ENCODE measurements at regions not wholly inside any gene's neighbourhood (a gene's known extent, or its start where the extent isn't known, plus 50 kb on each side); places are given as distances from the start of the nearest gene placed in this dataset.

GRCh38 chr3:72606005-72606800 lies 242.0 kb downstream of the SHQ1 start:
- TF ChIP-seq, protein P1, sequence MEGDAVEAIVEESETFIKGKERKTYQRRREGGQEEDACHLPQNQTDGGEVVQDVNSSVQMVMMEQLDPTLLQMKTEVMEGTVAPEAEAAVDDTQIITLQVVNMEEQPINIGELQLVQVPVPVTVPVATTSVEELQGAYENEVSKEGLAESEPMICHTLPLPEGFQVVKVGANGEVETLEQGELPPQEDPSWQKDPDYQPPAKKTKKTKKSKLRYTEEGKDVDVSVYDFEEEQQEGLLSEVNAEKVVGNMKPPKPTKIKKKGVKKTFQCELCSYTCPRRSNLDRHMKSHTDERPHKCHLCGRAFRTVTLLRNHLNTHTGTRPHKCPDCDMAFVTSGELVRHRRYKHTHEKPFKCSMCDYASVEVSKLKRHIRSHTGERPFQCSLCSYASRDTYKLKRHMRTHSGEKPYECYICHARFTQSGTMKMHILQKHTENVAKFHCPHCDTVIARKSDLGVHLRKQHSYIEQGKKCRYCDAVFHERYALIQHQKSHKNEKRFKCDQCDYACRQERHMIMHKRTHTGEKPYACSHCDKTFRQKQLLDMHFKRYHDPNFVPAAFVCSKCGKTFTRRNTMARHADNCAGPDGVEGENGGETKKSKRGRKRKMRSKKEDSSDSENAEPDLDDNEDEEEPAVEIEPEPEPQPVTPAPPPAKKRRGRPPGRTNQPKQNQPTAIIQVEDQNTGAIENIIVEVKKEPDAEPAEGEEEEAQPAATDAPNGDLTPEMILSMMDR (conservative IDR thresholded peaks at IDR 0.05; ENCODE audit: low read depth in 2 of 2), result no peak
- TF ChIP-seq EZH2phosphoT487 (IDR thresholded peaks at IDR 0.05; ENCODE audit: unreplicated experiment) (no peak), EZH2 (IDR thresholded peaks at IDR 0.05; ENCODE audit: low read depth, unreplicated experiment) (no peak), POLR2AphosphoS5 (IDR thresholded peaks at IDR 0.05; ENCODE audit: low read depth) (no peak), STAT1 (IDR thresholded peaks at IDR 0.05; ENCODE audit: unreplicated experiment) (no peak), ZNF462 (CRISPR knock-in tag; IDR thresholded peaks at IDR 0.05) (no peak), ETS1 (IDR thresholded peaks at IDR 0.05) (no peak)
- TF ChIP-seq, protein P2, sequence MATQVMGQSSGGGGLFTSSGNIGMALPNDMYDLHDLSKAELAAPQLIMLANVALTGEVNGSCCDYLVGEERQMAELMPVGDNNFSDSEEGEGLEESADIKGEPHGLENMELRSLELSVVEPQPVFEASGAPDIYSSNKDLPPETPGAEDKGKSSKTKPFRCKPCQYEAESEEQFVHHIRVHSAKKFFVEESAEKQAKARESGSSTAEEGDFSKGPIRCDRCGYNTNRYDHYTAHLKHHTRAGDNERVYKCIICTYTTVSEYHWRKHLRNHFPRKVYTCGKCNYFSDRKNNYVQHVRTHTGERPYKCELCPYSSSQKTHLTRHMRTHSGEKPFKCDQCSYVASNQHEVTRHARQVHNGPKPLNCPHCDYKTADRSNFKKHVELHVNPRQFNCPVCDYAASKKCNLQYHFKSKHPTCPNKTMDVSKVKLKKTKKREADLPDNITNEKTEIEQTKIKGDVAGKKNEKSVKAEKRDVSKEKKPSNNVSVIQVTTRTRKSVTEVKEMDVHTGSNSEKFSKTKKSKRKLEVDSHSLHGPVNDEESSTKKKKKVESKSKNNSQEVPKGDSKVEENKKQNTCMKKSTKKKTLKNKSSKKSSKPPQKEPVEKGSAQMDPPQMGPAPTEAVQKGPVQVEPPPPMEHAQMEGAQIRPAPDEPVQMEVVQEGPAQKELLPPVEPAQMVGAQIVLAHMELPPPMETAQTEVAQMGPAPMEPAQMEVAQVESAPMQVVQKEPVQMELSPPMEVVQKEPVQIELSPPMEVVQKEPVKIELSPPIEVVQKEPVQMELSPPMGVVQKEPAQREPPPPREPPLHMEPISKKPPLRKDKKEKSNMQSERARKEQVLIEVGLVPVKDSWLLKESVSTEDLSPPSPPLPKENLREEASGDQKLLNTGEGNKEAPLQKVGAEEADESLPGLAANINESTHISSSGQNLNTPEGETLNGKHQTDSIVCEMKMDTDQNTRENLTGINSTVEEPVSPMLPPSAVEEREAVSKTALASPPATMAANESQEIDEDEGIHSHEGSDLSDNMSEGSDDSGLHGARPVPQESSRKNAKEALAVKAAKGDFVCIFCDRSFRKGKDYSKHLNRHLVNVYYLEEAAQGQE (IDR thresholded peaks at IDR 0.05; ENCODE audit: unreplicated experiment), result no peak
